ENCODE measurements at regions not wholly inside any gene's neighbourhood (a gene's known extent, or its start where the extent isn't known, plus 50 kb on each side); places are given as distances from the start of the nearest gene placed in this dataset.
"Not testable (repeated sequence)": the region's sequence is repeated elsewhere in the genome, so short reads cannot be mapped to it uniquely, and the experiment has no call there.

DNA sequence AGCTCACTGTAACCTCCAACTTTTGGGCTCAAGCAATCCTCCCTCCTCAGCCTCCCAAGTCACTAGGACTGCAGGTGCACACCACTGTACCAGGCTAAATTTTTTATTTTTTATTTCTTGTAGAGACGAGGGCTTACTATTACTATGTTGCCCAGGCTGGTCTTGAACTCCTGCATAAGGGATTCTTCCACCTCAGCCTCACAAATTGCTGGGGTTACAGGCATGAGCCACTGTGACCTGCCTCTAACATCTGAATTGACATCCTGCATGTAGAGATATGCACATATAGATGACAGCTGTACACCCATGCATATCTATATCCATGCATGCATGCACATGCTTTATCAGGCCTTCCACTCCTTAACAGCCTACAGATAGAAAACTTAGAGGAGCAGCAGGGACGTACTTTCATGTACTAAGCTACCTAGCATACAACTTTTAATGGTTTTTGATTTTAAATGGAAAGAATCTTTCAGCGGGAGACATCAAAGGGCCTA lies 740.9 kb upstream of the TPTE start:
- H3K9me3 Mint-ChIP-seq: peaks cover 12 to 63% (median 44%) of the 10 kb centered on the region in 11 donors
- H3K4me3 Mint-ChIP-seq: no peak overlapping the region
- intact Hi-C loops (cut with micrococcal nuclease): no loop called here
- no peaks in the 10 kb centered on the region for H3K4me1 Mint-ChIP-seq
- CTCF ChIA-PET: no interaction called here
- POLR2A ChIA-PET: no interaction called here
- Histone ChIP-seq H3K27ac (ENCODE audit: low read depth, low read length) (no peak overlapping the region), H3K9me3 (ENCODE audit: control insufficient read depth in 2 of 3, low read length in 3 of 3) (peaks cover 0 to 15% (median 0%) of the 10 kb centered on the region in 3 experiments), H3K4me1 (ENCODE audit: control insufficient read depth in 2 of 2, insufficient read depth in 2 of 2, low read length in 2 of 2) (no peaks in the 10 kb centered on the region), H3K27me3 (ENCODE audit: control insufficient read depth in 2 of 2, insufficient read depth in 2 of 2, low read length in 2 of 2) (no peaks in the 10 kb centered on the region), H3K4me3 (ENCODE audit: low read length) (no peak overlapping the region), H3K36me3 (ENCODE audit: control insufficient read depth in 2 of 3, insufficient read depth in 3 of 3, low read length in 3 of 3) (no peaks in the 10 kb centered on the region)
- no peak for ATAC-seq
- DNase-seq: no peak
- H3K27me3 Mint-ChIP-seq: peaks cover 0 to 4% (median 0%) of the 10 kb centered on the region in 5 donors
- H3K36me3 Mint-ChIP-seq: peaks cover 0 to 4% (median 0%) of the 10 kb centered on the region in 5 donors
- H3K27ac Mint-ChIP-seq: no peak overlapping the region

DNA sequence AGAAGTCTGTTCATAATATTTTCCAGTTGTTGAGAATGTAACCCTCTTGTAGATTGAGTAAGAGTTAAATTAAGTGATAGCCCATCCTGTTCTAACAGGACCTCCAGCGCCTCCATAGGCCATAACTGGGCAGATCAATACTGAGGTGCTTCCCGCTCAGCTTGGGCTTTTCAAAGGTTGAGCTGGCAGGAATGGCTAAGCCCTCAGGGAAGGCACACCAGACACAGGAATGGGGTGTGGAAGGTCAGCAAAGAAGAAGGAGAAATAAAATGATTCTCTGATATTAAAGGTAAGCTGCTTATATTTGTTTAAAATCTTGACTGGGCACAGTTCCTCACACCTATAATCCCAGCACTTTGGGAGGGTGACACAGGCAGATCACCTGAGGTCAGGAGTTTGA lies 737.8 kb upstream of the TPTE start:
- peaks cover 12 to 59% (median 41%) of the 10 kb centered on the region in 11 donors for H3K9me3 Mint-ChIP-seq
- ATAC-seq; H3K4me1 ChIP-seq (ENCODE audit: control insufficient read depth in 2 of 2, insufficient read depth in 2 of 2, low read length in 2 of 2); DNase-seq; POLR2A ChIA-PET; H3K4me1 Mint-ChIP-seq; CTCF ChIA-PET; H3K4me3 Mint-ChIP-seq; H3K36me3 ChIP-seq (ENCODE audit: control insufficient read depth in 2 of 3, insufficient read depth in 3 of 3, low read length in 3 of 3); H3K4me3 ChIP-seq (ENCODE audit: low read length); H3K27ac Mint-ChIP-seq; intact Hi-C loops (cut with micrococcal nuclease); H3K9me3 ChIP-seq (ENCODE audit: control insufficient read depth in 2 of 3, low read length in 3 of 3); H3K27ac ChIP-seq (ENCODE audit: low read depth, low read length); H3K27me3 ChIP-seq (ENCODE audit: control insufficient read depth in 2 of 2, insufficient read depth in 2 of 2, low read length in 2 of 2); H3K36me3 Mint-ChIP-seq; H3K27me3 Mint-ChIP-seq: not testable (repeated sequence)

DNA sequence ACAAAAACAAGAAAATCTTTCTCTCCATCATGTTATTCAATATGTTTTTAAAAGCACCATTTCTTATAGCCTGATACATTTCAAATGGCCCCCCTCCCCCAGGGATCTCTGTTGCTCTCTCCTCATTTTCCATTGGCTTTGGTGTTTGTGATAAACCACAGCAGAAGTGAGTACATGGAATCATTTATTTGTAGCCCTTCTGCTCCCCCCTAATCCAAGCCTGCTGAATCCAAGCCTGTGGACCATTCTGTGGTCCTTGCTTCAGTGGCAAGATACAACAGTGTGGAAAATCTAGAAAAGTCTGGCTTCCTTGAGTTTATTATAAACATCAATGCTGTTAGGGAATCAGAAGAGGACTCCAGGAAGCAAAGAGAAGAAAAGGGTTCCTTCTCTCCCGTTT lies 737.2 kb upstream of the TPTE start:
- ATAC-seq; H3K27me3 ChIP-seq (ENCODE audit: control insufficient read depth in 2 of 2, insufficient read depth in 2 of 2, low read length in 2 of 2); CTCF ChIA-PET; H3K4me1 Mint-ChIP-seq; H3K27ac Mint-ChIP-seq; H3K4me1 ChIP-seq (ENCODE audit: control insufficient read depth in 2 of 2, insufficient read depth in 2 of 2, low read length in 2 of 2); H3K27me3 Mint-ChIP-seq; H3K4me3 Mint-ChIP-seq; H3K9me3 ChIP-seq (ENCODE audit: control insufficient read depth in 2 of 3, low read length in 3 of 3); H3K36me3 Mint-ChIP-seq; DNase-seq; H3K4me3 ChIP-seq (ENCODE audit: low read length); intact Hi-C loops (cut with micrococcal nuclease); H3K36me3 ChIP-seq (ENCODE audit: control insufficient read depth in 2 of 3, insufficient read depth in 3 of 3, low read length in 3 of 3); POLR2A ChIA-PET; H3K27ac ChIP-seq (ENCODE audit: low read depth, low read length): not testable (repeated sequence)
- H3K9me3 Mint-ChIP-seq: peaks cover 11 to 62% (median 41%) of the 10 kb centered on the region in 11 donors

DNA sequence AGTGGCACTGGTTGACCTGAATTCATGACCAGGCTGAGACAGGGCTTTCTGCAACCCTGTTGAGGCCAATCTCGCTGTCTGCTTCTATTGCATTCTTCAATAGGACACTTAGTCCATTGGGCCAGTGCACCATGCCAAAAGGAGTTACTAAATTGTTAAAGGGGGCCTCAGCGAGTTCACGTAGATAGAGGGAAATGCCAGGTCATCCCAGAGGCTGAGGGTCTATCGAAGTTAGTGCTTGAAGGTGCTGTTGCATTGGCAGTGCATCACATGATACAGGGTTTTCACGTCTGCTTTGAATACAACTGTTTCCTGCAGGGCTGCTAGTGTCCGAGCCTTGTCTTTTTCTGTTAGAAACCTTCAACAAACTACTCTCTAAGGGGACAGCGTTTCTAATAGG lies 735.3 kb upstream of the TPTE start:
- intact Hi-C loops (cut with micrococcal nuclease); DNase-seq; H3K36me3 Mint-ChIP-seq; H3K4me3 ChIP-seq (ENCODE audit: low read length); POLR2A ChIA-PET; H3K4me3 Mint-ChIP-seq; ATAC-seq; H3K27me3 Mint-ChIP-seq; H3K4me1 Mint-ChIP-seq; H3K27me3 ChIP-seq (ENCODE audit: control insufficient read depth in 2 of 2, insufficient read depth in 2 of 2, low read length in 2 of 2); H3K27ac Mint-ChIP-seq; H3K27ac ChIP-seq (ENCODE audit: low read depth, low read length); H3K4me1 ChIP-seq (ENCODE audit: control insufficient read depth in 2 of 2, insufficient read depth in 2 of 2, low read length in 2 of 2); H3K9me3 ChIP-seq (ENCODE audit: control insufficient read depth in 2 of 3, low read length in 3 of 3); CTCF ChIA-PET; H3K36me3 ChIP-seq (ENCODE audit: control insufficient read depth in 2 of 3, insufficient read depth in 3 of 3, low read length in 3 of 3): not testable (repeated sequence)
- H3K9me3 Mint-ChIP-seq: peaks cover 16 to 67% (median 41%) of the 10 kb centered on the region in 11 donors

DNA sequence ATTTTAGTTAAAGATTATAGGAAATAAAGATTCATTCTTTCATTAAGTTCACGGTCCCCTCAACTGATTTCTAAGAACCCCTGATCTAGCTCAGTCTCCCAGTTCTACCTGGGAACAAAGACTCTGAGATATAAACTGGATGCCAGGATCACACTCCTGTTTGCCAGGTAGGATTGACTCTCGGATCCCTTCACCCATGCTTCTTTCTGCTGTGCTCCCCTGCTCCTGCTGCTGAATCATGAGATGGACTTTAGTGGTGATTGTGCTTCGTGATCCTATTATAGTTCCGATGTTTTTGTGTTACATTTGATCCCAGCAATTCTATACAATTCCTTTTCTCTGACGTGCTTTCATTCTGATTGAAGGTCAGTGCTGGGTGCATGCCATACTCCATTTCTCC lies 733.1 kb upstream of the TPTE start:
- POLR2A ChIA-PET; H3K4me3 Mint-ChIP-seq; H3K4me1 Mint-ChIP-seq; ATAC-seq; H3K27me3 Mint-ChIP-seq; H3K27me3 ChIP-seq (ENCODE audit: control insufficient read depth in 2 of 2, insufficient read depth in 2 of 2, low read length in 2 of 2); H3K4me3 ChIP-seq (ENCODE audit: low read length); intact Hi-C loops (cut with micrococcal nuclease); CTCF ChIA-PET; H3K27ac Mint-ChIP-seq; H3K27ac ChIP-seq (ENCODE audit: low read depth, low read length); H3K36me3 Mint-ChIP-seq; H3K9me3 ChIP-seq (ENCODE audit: control insufficient read depth in 2 of 3, low read length in 3 of 3); H3K36me3 ChIP-seq (ENCODE audit: control insufficient read depth in 2 of 3, insufficient read depth in 3 of 3, low read length in 3 of 3); DNase-seq; H3K4me1 ChIP-seq (ENCODE audit: control insufficient read depth in 2 of 2, insufficient read depth in 2 of 2, low read length in 2 of 2): not testable (repeated sequence)
- peaks cover 13 to 70% (median 44%) of the 10 kb centered on the region in 11 donors for H3K9me3 Mint-ChIP-seq

DNA sequence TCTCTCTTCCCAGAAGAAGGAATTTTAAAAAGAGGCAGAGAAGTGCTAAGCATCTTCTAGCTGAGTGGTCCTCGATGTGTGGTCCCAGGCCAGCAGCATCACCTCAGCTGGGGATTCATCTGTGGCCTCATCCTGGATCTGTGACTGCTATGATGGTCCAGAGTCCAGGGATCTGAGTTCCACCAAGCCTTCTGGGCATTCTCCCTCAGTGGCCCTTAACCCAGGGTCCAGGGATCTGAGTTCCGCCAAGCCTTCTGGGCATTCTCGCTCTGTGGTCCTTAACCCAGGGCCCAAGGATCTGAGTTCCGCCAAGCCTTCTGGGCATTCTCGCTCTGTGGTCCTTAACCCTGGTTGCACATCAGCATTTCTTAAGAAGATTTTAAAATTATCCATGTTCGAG lies 731.0 kb upstream of the TPTE start:
- ATAC-seq; CTCF ChIA-PET; H3K36me3 ChIP-seq (ENCODE audit: control insufficient read depth in 2 of 3, insufficient read depth in 3 of 3, low read length in 3 of 3); H3K36me3 Mint-ChIP-seq; POLR2A ChIA-PET; H3K27ac ChIP-seq (ENCODE audit: low read depth, low read length); H3K4me3 ChIP-seq (ENCODE audit: low read length); H3K27me3 ChIP-seq (ENCODE audit: control insufficient read depth in 2 of 2, insufficient read depth in 2 of 2, low read length in 2 of 2); intact Hi-C loops (cut with micrococcal nuclease); H3K9me3 ChIP-seq (ENCODE audit: control insufficient read depth in 2 of 3, low read length in 3 of 3); H3K27ac Mint-ChIP-seq; H3K4me1 Mint-ChIP-seq; H3K27me3 Mint-ChIP-seq; DNase-seq; H3K4me1 ChIP-seq (ENCODE audit: control insufficient read depth in 2 of 2, insufficient read depth in 2 of 2, low read length in 2 of 2); H3K4me3 Mint-ChIP-seq: not testable (repeated sequence)
- H3K9me3 Mint-ChIP-seq: peaks cover 8 to 67% (median 39%) of the 10 kb centered on the region in 11 donors

DNA sequence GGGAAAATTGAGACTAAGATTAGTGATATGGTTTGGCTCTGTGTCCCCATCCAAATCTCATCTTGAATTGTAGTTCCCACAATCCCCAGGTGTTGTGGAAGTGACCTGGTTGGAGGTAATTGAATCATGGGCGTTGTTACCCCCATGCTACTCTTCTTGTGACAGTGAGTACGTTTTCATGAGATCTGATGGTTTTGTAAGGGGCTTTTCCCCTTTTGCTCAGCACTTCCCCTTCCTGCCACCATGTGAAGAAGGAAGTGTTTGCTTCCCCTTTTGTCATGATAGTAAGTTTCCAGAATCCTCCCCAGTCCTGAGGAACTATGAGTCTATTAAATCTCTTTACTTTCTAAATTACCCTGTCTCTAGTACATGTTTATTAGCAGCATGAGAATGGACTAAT lies 729.9 kb upstream of the TPTE start:
- H3K27me3 ChIP-seq (ENCODE audit: control insufficient read depth in 2 of 2, insufficient read depth in 2 of 2, low read length in 2 of 2); H3K36me3 ChIP-seq (ENCODE audit: control insufficient read depth in 2 of 3, insufficient read depth in 3 of 3, low read length in 3 of 3); H3K4me3 ChIP-seq (ENCODE audit: low read length); H3K27ac ChIP-seq (ENCODE audit: low read depth, low read length); H3K36me3 Mint-ChIP-seq; H3K9me3 ChIP-seq (ENCODE audit: control insufficient read depth in 2 of 3, low read length in 3 of 3); ATAC-seq; H3K4me1 ChIP-seq (ENCODE audit: control insufficient read depth in 2 of 2, insufficient read depth in 2 of 2, low read length in 2 of 2); CTCF ChIA-PET; DNase-seq; H3K27ac Mint-ChIP-seq; intact Hi-C loops (cut with micrococcal nuclease); H3K4me1 Mint-ChIP-seq; POLR2A ChIA-PET; H3K4me3 Mint-ChIP-seq; H3K27me3 Mint-ChIP-seq: not testable (repeated sequence)
- H3K9me3 Mint-ChIP-seq: peaks cover 8 to 70% (median 38%) of the 10 kb centered on the region in 11 donors
